ENCODE measurements at regions not wholly inside any gene's neighbourhood (a gene's known extent, or its start where the extent isn't known, plus 50 kb on each side); places are given as distances from the start of the nearest gene placed in this dataset.

DNA sequence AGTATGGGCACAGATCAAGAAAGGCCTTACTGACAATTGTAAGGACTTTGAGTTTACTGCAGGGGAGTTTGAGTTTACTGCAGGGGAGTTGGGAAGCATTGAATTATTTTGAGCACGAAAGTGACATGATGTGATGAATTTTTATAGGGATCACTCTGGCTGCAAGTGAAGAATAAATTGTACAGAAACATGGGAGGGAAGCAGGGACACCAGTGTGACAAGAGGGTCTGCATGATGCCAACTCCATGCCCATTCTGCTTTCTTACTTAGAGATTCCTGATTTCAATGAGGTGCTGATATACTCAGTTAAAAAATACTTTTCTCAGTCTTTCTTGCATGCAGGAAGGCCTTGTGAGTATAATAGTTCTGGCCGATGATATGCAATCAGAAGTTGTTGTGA, 234.4 kb downstream of the CENPF start:
- TF ChIP-seq CTBP1 (IDR thresholded peaks at IDR 0.05; ENCODE audit: borderline replicate concordance): no peak
- no peak for TF ChIP-seq LEF1 (IDR thresholded peaks at IDR 0.05; ENCODE audit: borderline replicate concordance)
- TF ChIP-seq NFRKB (IDR thresholded peaks at IDR 0.05): no peak
- no peak for TF ChIP-seq SUZ12 (IDR thresholded peaks at IDR 0.05)
- TF ChIP-seq FOXK2 (IDR thresholded peaks at IDR 0.05): no peak
- no peak for TF ChIP-seq TARDBP (IDR thresholded peaks at IDR 0.05)
- TF ChIP-seq, protein P1, sequence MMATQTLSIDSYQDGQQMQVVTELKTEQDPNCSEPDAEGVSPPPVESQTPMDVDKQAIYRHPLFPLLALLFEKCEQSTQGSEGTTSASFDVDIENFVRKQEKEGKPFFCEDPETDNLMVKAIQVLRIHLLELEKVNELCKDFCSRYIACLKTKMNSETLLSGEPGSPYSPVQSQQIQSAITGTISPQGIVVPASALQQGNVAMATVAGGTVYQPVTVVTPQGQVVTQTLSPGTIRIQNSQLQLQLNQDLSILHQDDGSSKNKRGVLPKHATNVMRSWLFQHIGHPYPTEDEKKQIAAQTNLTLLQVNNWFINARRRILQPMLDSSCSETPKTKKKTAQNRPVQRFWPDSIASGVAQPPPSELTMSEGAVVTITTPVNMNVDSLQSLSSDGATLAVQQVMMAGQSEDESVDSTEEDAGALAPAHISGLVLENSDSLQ (IDR thresholded peaks at IDR 0.05): no peak
- TF ChIP-seq HDGF (IDR thresholded peaks at IDR 0.05; ENCODE audit: borderline replicate concordance): no peak
- TF ChIP-seq L3MBTL2 (conservative IDR thresholded peaks at IDR 0.05): no peak
- TF ChIP-seq ARNT (IDR thresholded peaks at IDR 0.05): no peak
